Hippocampal formation (tissue), 2 donors: ENCODE measurements at regions not wholly inside any gene's neighbourhood (a gene's known extent, or its start where the extent isn't known, plus 50 kb on each side); places are given as distances from the start of the nearest gene placed in this dataset.
"Not testable (repeated sequence)": the region's sequence is repeated elsewhere in the genome, so short reads cannot be mapped to it uniquely, and the experiment has no call there.

ENCODE experiments used
- DNase-seq, 2 donors: peaks; one replicate each; lab custom pipeline; 2025; lab: John Stamatoyannopoulos, UW

GRCh38 chr3:168779970-168780645 lies 684.4 kb upstream of the GOLIM4 start:
- not testable (repeated sequence) for DNase-seq

GRCh38 chr3:168753724-168754123 lies 658.0 kb upstream of the GOLIM4 start:
- DNase-seq: no peak

- no peak for DNase-seq
Observed at GRCh38 chr3:168752339-168752738, 656.6 kb upstream of the GOLIM4 start.

- no peak for DNase-seq
Observed at GRCh38 chr3:168747697-168748096, 652.0 kb upstream of the GOLIM4 start.

- DNase-seq: no peak
Observed at GRCh38 chr3:168738527-168739325, 643.0 kb upstream of the GOLIM4 start.

GRCh38 chr3:168736202-168736601 lies 640.5 kb upstream of the GOLIM4 start:
- DNase-seq: no peak

- DNase-seq: no peak
Observed at GRCh38 chr3:168730073-168730472, 634.3 kb upstream of the GOLIM4 start.

GRCh38 chr3:168722091-168722490 lies 626.4 kb upstream of the GOLIM4 start:
- no peak for DNase-seq

- DNase-seq: no peak
Observed at GRCh38 chr3:168714609-168715240, 619.0 kb upstream of the GOLIM4 start.

- no peak for DNase-seq
Observed at GRCh38 chr3:168709073-168709472, 613.3 kb upstream of the GOLIM4 start.

- no peak for DNase-seq
Observed at GRCh38 chr3:168707900-168708299, 612.2 kb upstream of the GOLIM4 start.

GRCh38 chr3:168705412-168705811 lies 609.7 kb upstream of the GOLIM4 start:
- no peak for DNase-seq

- DNase-seq: no peak
Observed at GRCh38 chr3:168696051-168696450, 600.3 kb upstream of the GOLIM4 start.

- DNase-seq: no peak
Observed at GRCh38 chr3:168693870-168694269, 598.1 kb upstream of the GOLIM4 start.

GRCh38 chr3:168688267-168688666 lies 592.5 kb upstream of the GOLIM4 start:
- no peak for DNase-seq

GRCh38 chr3:168684519-168684918 lies 588.8 kb upstream of the GOLIM4 start:
- DNase-seq: no peak

GRCh38 chr3:168678730-168679129 lies 583.0 kb upstream of the GOLIM4 start:
- DNase-seq: no peak

GRCh38 chr3:168671091-168671490 lies 575.4 kb upstream of the GOLIM4 start:
- no peak for DNase-seq

GRCh38 chr3:168660879-168661657 lies 565.3 kb upstream of the GOLIM4 start:
- not testable (repeated sequence) for DNase-seq

GRCh38 chr3:168659015-168659414 lies 563.3 kb upstream of the GOLIM4 start:
- DNase-seq: no peak

GRCh38 chr3:168655611-168656010 lies 559.9 kb upstream of the GOLIM4 start:
- DNase-seq: no peak

GRCh38 chr3:168654700-168655099 lies 559.0 kb upstream of the GOLIM4 start:
- DNase-seq: no peak
